H9 (cell line): ENCODE measurements at regions not wholly inside any gene's neighbourhood (a gene's known extent, or its start where the extent isn't known, plus 50 kb on each side); places are given as distances from the start of the nearest gene placed in this dataset.

ENCODE experiments used
- DNase-seq: peaks from one replicate; pipeline ENCODE4 v3.0.0-alpha.2; 2017
- H2AFZ ChIP-seq: one replicate; pipeline ENCODE4 v1.6.1; 2013; ENCODE audit warnings: mild to moderate bottlenecking, low read length, control low read depth, moderate library complexity
- H2AK5ac ChIP-seq: 2 replicates; pipeline ENCODE4 v1.6.1; 2013; ENCODE audit warnings: low read length, control low read depth, mixed read lengths; ENCODE audit not compliant: insufficient read length
- H2BK120ac ChIP-seq: one replicate; pipeline ENCODE4 v1.6.1; 2013; ENCODE audit warnings: low read depth, mild to moderate bottlenecking, low read length, control low read depth, inconsistent platforms; ENCODE audit not compliant: poor library complexity, severe bottlenecking
- H2BK12ac ChIP-seq: 2 replicates; pipeline ENCODE4 v1.6.1; 2013; ENCODE audit warnings: low read length, control low read depth, mixed read lengths, low read depth; ENCODE audit not compliant: insufficient read length
- H2BK15ac ChIP-seq: 2 replicates; pipeline ENCODE4 v1.6.1; 2013; ENCODE audit warnings: low read depth, low read length, control low read depth
- H2BK20ac ChIP-seq: one replicate; pipeline ENCODE4 v1.6.1; 2013; ENCODE audit warnings: low read depth, mild to moderate bottlenecking, low read length, control low read depth, inconsistent platforms; ENCODE audit not compliant: poor library complexity, severe bottlenecking
- H2BK5ac ChIP-seq: 2 replicates; pipeline ENCODE4 v1.6.1; 2013; ENCODE audit warnings: low read length, control low read depth, mixed read lengths; ENCODE audit not compliant: insufficient read length
- H3K14ac ChIP-seq: 2 replicates; pipeline ENCODE4 v1.6.1; 2013; ENCODE audit warnings: low read length, control low read depth; ENCODE audit not compliant: insufficient read depth
- H3K18ac ChIP-seq: 2 replicates; pipeline ENCODE4 v1.6.1; 2013; ENCODE audit warnings: low read depth, mild to moderate bottlenecking, mixed read lengths, low read length, control low read depth; ENCODE audit not compliant: insufficient read length
- H3K23ac ChIP-seq: 2 replicates; pipeline ENCODE4 v1.6.1; 2013; ENCODE audit warnings: low read length, control low read depth, mixed read lengths, low read depth; ENCODE audit not compliant: insufficient read length
- H3K23me2 ChIP-seq: 2 replicates; pipeline ENCODE4 v1.6.1; 2013; ENCODE audit warnings: low read depth, mild to moderate bottlenecking, mixed read lengths, low read length, control low read depth; ENCODE audit not compliant: insufficient read length, poor library complexity, severe bottlenecking
- H3K27ac ChIP-seq: 2 replicates; pipeline ENCODE4 v1.5.1; 2013; ENCODE audit warnings: low read length, control low read depth, mixed read lengths, low read depth; ENCODE audit not compliant: insufficient read length
- H3K27me3 ChIP-seq: 2 replicates; pipeline ENCODE4 v1.6.1; 2013; ENCODE audit warnings: low read length, control low read depth, inconsistent platforms; ENCODE audit not compliant: insufficient read depth
- H3K4ac ChIP-seq: 2 replicates; pipeline ENCODE4 v1.6.1; 2013; ENCODE audit warnings: low read depth, mild to moderate bottlenecking, control low read depth, inconsistent platforms, low read length, moderate library complexity
- H3K4me1 ChIP-seq: 2 replicates; pipeline ENCODE4 v1.6.1; 2013; ENCODE audit warnings: low read length, control low read depth, inconsistent platforms; ENCODE audit not compliant: insufficient read depth
- H3K4me2 ChIP-seq: 2 replicates; pipeline ENCODE4 v1.6.1; 2013; ENCODE audit warnings: low read length, control low read depth, mixed read lengths; ENCODE audit not compliant: insufficient read length, insufficient read depth
- H3K56ac ChIP-seq: 2 replicates; pipeline ENCODE4 v1.6.1; 2013; ENCODE audit warnings: low read depth, mild to moderate bottlenecking, mixed read lengths, low read length, control low read depth; ENCODE audit not compliant: insufficient read length
- H3K79me1 ChIP-seq: 2 replicates; pipeline ENCODE4 v1.6.1; 2013; ENCODE audit warnings: low read depth, mild to moderate bottlenecking, moderate library complexity, low read length, control low read depth, inconsistent platforms; ENCODE audit not compliant: insufficient read depth, poor library complexity, severe bottlenecking
- H3K79me2 ChIP-seq: 2 replicates; pipeline ENCODE4 v1.6.1; 2013; ENCODE audit warnings: low read length, control low read depth, inconsistent platforms; ENCODE audit not compliant: insufficient read depth
- H3K9ac ChIP-seq: 2 replicates; pipeline ENCODE4 v1.6.1; 2013; ENCODE audit warnings: low read length, control low read depth, mixed read lengths; ENCODE audit not compliant: insufficient read length; ENCODE audit errors: extremely low read depth
- H3K9me3 ChIP-seq: one replicate; pipeline ENCODE4 v1.6.1; 2013; ENCODE audit warnings: low read depth, low read length, inconsistent platforms; ENCODE audit not compliant: control insufficient read depth
- H3T11ph ChIP-seq: one replicate; pipeline ENCODE4 v1.6.1; 2013; ENCODE audit warnings: mild to moderate bottlenecking, low read length, control low read depth, inconsistent platforms
- H4K20me1 ChIP-seq: one replicate; pipeline ENCODE4 v1.6.1; 2013; ENCODE audit not compliant: control insufficient read depth, insufficient read length, insufficient read depth
- H4K5ac ChIP-seq: 2 replicates; pipeline ENCODE4 v1.6.1; 2013; ENCODE audit warnings: low read depth, mild to moderate bottlenecking, mixed read lengths, low read length, control low read depth; ENCODE audit not compliant: insufficient read length
- H4K8ac ChIP-seq: replicated peaks from 2 replicates; pipeline ENCODE4 v1.6.1; 2013; ENCODE audit warnings: low read length, control low read depth, mixed read lengths, low read depth; ENCODE audit not compliant: insufficient read length
- H4K91ac ChIP-seq: 2 replicates; pipeline ENCODE4 v1.6.1; 2013; ENCODE audit warnings: low read depth, mild to moderate bottlenecking, moderate library complexity, mixed read lengths, low read length, control low read depth; ENCODE audit not compliant: insufficient read length
- H3K27ac Mint-ChIP-seq, 3 experiments: 2 replicates in 2 of 3; 3 replicates in 1 of 3; pipeline ENCODE4 v1.8.0; 2020 to 2021; ENCODE audit warnings: mixed read lengths in 3 of 3, mild to moderate bottlenecking in 1 of 3, moderate library complexity in 1 of 3
- H3K27me3 Mint-ChIP-seq: 2 replicates; pipeline ENCODE4 v1.8.0; 2021; ENCODE audit warnings: low read depth, mild to moderate bottlenecking, moderate library complexity, mixed read lengths
- H3K36me3 Mint-ChIP-seq, 3 experiments: 2 replicates in 2 of 3; 3 replicates in 1 of 3; pipeline ENCODE4 v1.8.0; 2020 to 2021; ENCODE audit warnings: low read depth in 3 of 3, mixed read lengths in 3 of 3; ENCODE audit not compliant: insufficient read depth in 1 of 3
- H3K4me1 Mint-ChIP-seq, 2 experiments: 2 replicates each; pipeline ENCODE4 v1.8.0; 2020; ENCODE audit warnings: mixed read lengths in 2 of 2
- H3K4me3 Mint-ChIP-seq, 2 experiments: 2 replicates in 1 of 2; 3 replicates in 1 of 2; pipeline ENCODE4 v1.8.0; 2020 to 2021; ENCODE audit warnings: mild to moderate bottlenecking in 2 of 2, mixed read lengths in 2 of 2, moderate library complexity in 1 of 2
- H3K9me3 Mint-ChIP-seq, 2 experiments: 2 replicates in 1 of 2; 3 replicates in 1 of 2; pipeline ENCODE4 v1.8.0; 2020; ENCODE audit warnings: mild to moderate bottlenecking in 2 of 2, mixed read lengths in 2 of 2, moderate library complexity in 1 of 2
- WGBS: extraction: QIAGEN DNeasy Blood & Tissue Kit; methylation state at CpG from one replicate; pipeline ENCODE4 v1.1.7; 2013; ENCODE audit warnings: missing lambda C conversion rate, low lambda C conversion rate, mixed read lengths; ENCODE audit not compliant: insufficient read length; ENCODE audit errors: extremely low coverage; 5-methylcytosine and 5-hydroxymethylcytosine counted together
- TF ChIP-seq, protein P1 (sequence below): fragments of 200-600 bp; sonication (generic); conservative IDR thresholded peaks from 3 replicates; pipeline ENCODE4 v1.8.0; 2021; ENCODE audit warnings: antibody characterized with exemption, mild to moderate bottlenecking

DNA sequence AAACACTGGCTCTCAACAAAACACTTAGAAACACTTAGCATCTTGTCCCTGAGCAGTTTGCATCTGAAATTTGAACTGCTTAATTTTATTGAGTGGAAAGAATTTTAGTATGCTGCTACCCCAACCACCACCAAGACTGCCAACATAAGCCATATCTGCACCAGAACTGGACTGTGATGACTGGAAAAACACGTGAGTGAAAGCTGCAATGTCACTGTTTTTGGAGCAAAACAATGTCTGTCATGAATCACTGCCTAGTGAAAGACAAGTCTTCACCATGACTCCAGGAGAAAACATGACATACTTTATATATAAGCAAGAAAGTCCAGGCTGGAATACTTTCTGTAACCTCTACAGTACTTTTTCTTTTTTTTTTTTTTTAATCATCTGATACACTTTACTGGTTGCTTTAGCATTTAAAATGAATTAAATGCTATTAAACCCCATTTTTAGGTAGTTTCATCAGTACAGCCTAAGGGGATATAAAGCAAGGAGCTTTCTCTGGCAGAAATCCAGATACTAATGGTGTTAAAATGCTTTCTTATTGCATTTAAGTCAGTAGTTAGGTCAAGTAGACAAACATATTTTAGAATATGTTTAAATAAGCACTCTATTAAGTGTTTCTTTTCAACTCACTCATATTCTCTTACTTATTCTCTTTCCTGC is 2129.4 kb upstream of the PIK3C3 start:
- Histone ChIP-seq H2AFZ (no peak overlapping the region), H3K23ac (no peak overlapping the region), H3K4ac (no peak overlapping the region), H3K9ac (no peak overlapping the region), H2BK12ac (no peak overlapping the region), H4K91ac (no peak overlapping the region), H2AK5ac (no peak overlapping the region), H4K8ac (no peak overlapping the region), H4K5ac (no peak overlapping the region), H3T11ph (no peak overlapping the region), H3K79me1 (no peaks in the 10 kb centered on the region), H2BK20ac (no peak overlapping the region), H3K9me3 (no peaks in the 10 kb centered on the region), H3K79me2 (no peaks in the 10 kb centered on the region), H3K18ac (no peak overlapping the region), H3K27ac (no peak overlapping the region), H3K27me3 (no peaks in the 10 kb centered on the region), H2BK120ac (no peak overlapping the region), H3K56ac (no peak overlapping the region), H2BK5ac (no peak overlapping the region), H3K23me2 (no peaks in the 10 kb centered on the region), H3K4me2 (no peak overlapping the region), H4K20me1 (no peaks in the 10 kb centered on the region), H3K14ac (no peak overlapping the region), H2BK15ac (no peak overlapping the region), H3K4me1 (no peaks in the 10 kb centered on the region)
- H3K36me3 Mint-ChIP-seq, result no peaks in the 10 kb centered on the region
- no peaks in the 10 kb centered on the region for H3K27me3 Mint-ChIP-seq
- no peak overlapping the region for H3K27ac Mint-ChIP-seq
- DNase-seq, result no peak
- no peaks in the 10 kb centered on the region for H3K9me3 Mint-ChIP-seq
- no CpG with 5 or more reads among the region's 1 CpG for WGBS
- no peak overlapping the region for H3K4me3 Mint-ChIP-seq
- H3K4me1 Mint-ChIP-seq, result peaks cover 7 to 13% of the 10 kb centered on the region in 2 experiments
- TF ChIP-seq, protein P1, sequence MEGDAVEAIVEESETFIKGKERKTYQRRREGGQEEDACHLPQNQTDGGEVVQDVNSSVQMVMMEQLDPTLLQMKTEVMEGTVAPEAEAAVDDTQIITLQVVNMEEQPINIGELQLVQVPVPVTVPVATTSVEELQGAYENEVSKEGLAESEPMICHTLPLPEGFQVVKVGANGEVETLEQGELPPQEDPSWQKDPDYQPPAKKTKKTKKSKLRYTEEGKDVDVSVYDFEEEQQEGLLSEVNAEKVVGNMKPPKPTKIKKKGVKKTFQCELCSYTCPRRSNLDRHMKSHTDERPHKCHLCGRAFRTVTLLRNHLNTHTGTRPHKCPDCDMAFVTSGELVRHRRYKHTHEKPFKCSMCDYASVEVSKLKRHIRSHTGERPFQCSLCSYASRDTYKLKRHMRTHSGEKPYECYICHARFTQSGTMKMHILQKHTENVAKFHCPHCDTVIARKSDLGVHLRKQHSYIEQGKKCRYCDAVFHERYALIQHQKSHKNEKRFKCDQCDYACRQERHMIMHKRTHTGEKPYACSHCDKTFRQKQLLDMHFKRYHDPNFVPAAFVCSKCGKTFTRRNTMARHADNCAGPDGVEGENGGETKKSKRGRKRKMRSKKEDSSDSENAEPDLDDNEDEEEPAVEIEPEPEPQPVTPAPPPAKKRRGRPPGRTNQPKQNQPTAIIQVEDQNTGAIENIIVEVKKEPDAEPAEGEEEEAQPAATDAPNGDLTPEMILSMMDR, result no peak
